ENCODE measurements at regions not wholly inside any gene's neighbourhood (a gene's known extent, or its start where the extent isn't known, plus 50 kb on each side); places are given as distances from the start of the nearest gene placed in this dataset.
"Not testable (repeated sequence)": the region's sequence is repeated elsewhere in the genome, so short reads cannot be mapped to it uniquely, and the experiment has no call there.

GRCh38 chr14:37891500-37891899 is 296.1 kb downstream of the TTC6 start:
- DNase-seq (ENCODE audit: low spot score) = not testable (repeated sequence)

- no peak for DNase-seq (ENCODE audit: low spot score)
Measured at GRCh38 chr14:37894463-37894862, 299.0 kb downstream of the TTC6 start.

GRCh38 chr14:37899365-37899764 is 303.9 kb downstream of the TTC6 start:
- DNase-seq (ENCODE audit: low spot score) = no peak

- DNase-seq (ENCODE audit: low spot score) = no peak
Measured at GRCh38 chr14:37900561-37900960, 305.1 kb downstream of the TTC6 start.

- DNase-seq (ENCODE audit: low spot score) = no peak
Measured at GRCh38 chr14:37901978-37902377, 305.7 kb upstream of the SSTR1 start.

GRCh38 chr14:37903343-37904191 is 304.1 kb upstream of the SSTR1 start:
- DNase-seq (ENCODE audit: low spot score) = peak; percentile 7

- DNase-seq (ENCODE audit: low spot score) = no peak
Measured at GRCh38 chr14:37924622-37925021, 283.1 kb upstream of the SSTR1 start.

- DNase-seq (ENCODE audit: low spot score) = no peak
Measured at GRCh38 chr14:37932008-37932407, 275.7 kb upstream of the SSTR1 start.

- no peak for DNase-seq (ENCODE audit: low spot score)
Measured at GRCh38 chr14:37932481-37932880, 275.2 kb upstream of the SSTR1 start.

GRCh38 chr14:37936971-37937370 is 270.7 kb upstream of the SSTR1 start:
- DNase-seq (ENCODE audit: low spot score) = no peak

- no peak for DNase-seq (ENCODE audit: low spot score)
Measured at GRCh38 chr14:37939442-37940028, 268.2 kb upstream of the SSTR1 start.

- no peak for DNase-seq (ENCODE audit: low spot score)
Measured at GRCh38 chr14:37945959-37946358, 261.7 kb upstream of the SSTR1 start.

- DNase-seq (ENCODE audit: low spot score) = no peak
Measured at GRCh38 chr14:37946819-37947218, 260.9 kb upstream of the SSTR1 start.

- DNase-seq (ENCODE audit: low spot score) = no peak
Measured at GRCh38 chr14:37948266-37948665, 259.4 kb upstream of the SSTR1 start.

- no peak for DNase-seq (ENCODE audit: low spot score)
Measured at GRCh38 chr14:37968664-37969240, 239.0 kb upstream of the SSTR1 start.

- no peak for DNase-seq (ENCODE audit: low spot score)
Measured at GRCh38 chr14:37969511-37969979, 238.2 kb upstream of the SSTR1 start.

- DNase-seq (ENCODE audit: low spot score) = no peak
Measured at GRCh38 chr14:37970696-37971095, 237.0 kb upstream of the SSTR1 start.

GRCh38 chr14:37972941-37973887 is 234.5 kb upstream of the SSTR1 start:
- DNase-seq (ENCODE audit: low spot score) = no peak

- DNase-seq (ENCODE audit: low spot score) = no peak
Measured at GRCh38 chr14:37974421-37974820, 233.3 kb upstream of the SSTR1 start.

- DNase-seq (ENCODE audit: low spot score) = no peak
Measured at GRCh38 chr14:37977481-37977880, 230.2 kb upstream of the SSTR1 start.

GRCh38 chr14:37985826-37986470 is 221.8 kb upstream of the SSTR1 start:
- no peak for DNase-seq (ENCODE audit: low spot score)

- DNase-seq (ENCODE audit: low spot score) = no peak
Measured at GRCh38 chr14:37988472-37988871, 219.2 kb upstream of the SSTR1 start.

Data from HuH-7 (cell line).